Amygdala (tissue), 56 donors: ENCODE measurements at regions not wholly inside any gene's neighbourhood (a gene's known extent, or its start where the extent isn't known, plus 50 kb on each side); places are given as distances from the start of the nearest gene placed in this dataset.

Experiments used
- DNase-seq, 56 donors: peaks; one replicate each; lab custom pipeline; 2025; lab: John Stamatoyannopoulos, UW

- peak in 13 of 56 donors; percentile 2 to 43 (median 10) for DNase-seq
Observed at GRCh38 chr5:137808503-137809135, 54.5 kb upstream of the HNRNPA0 start.

DNA sequence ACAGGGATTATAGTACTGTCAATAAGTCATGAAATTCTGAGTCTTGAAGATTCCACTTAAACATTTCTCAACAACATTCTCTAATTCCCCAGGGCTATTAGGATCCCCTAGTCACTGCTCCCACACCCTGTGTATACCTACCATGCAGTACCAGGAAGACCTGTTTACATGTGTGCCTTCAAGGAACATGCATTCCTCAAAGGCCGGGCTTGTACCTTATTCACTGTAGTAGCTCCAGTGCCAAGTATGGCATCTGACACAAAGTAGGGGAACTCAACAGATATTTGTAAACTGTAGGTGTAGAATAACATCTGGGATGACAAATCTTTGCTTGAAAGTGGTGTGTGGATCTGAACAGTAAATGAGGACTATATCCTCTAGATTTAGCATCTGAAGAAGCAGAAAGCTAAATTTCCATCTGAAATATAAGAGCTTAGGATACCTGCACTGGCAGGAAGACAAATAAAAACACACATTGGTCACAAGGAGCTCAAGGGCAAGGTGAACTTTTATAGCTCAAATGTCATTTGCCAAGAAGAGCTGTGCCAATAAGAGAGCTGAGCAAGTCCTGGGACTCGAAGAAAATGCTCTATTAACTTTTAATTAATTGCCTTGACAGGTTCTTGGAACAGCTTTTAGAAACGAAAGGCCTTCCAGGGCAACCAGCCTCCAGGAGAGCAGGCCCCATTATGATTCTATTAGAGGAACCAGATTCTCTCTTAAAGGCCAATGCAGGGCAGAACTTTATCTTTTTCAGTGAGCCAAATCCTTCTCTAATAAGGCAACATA is 52.3 kb upstream of the MYOT start:
- DNase-seq, result peak in 3 of 56 donors; percentile 7 to 16 (median 8)
